ENCODE measurements at regions not wholly inside any gene's neighbourhood (a gene's known extent, or its start where the extent isn't known, plus 50 kb on each side); places are given as distances from the start of the nearest gene placed in this dataset.

DNA sequence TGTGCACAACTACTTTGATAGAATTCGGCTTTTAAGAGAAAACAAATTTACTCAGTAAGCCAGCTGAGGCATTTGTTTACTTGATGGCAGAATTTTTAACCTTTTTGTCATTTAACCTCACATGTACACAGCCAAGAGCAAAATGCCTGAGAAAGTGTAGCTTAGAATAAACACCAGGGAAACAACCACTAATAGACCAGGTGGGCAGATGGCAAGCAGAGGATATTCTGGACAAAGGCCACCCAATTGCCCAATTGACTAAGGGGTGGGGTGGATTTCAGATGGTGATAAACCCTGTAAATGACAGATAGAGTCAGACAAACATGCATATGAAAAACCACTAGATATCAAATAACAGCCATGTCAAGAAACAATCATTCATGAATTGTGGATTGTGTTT is 190.7 kb upstream of the FBXL4 start:
- DNase-seq: no peak

GRCh38 chr6:99137314-99137713 is 189.6 kb upstream of the FBXL4 start:
- DNase-seq: no peak

- no peak for DNase-seq
Observed at GRCh38 chr6:99136488-99136887, 188.7 kb upstream of the FBXL4 start.

- no peak for DNase-seq
Observed at GRCh38 chr6:99132026-99132635, 184.4 kb upstream of the FBXL4 start.

GRCh38 chr6:99130897-99131873 is 183.4 kb upstream of the FBXL4 start:
- DNase-seq: no peak

DNA sequence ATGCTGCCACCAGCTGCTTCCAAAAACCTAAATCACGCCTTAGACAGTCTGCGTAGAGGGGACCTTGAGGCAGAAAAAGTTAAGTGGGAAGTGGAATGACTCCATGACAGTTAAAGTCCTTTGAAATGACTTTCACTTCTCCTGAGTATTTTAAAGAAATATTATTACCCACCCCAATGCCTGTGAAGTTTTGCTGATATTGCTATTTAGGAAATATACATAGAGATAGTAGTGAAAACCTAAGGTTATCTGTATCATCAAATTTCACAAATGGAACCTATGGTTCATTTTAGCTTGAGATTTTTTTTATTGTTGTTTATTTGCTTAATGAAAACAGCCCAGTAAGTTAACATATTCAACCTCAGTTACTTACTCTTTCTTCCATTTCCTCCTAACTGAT is 182.1 kb upstream of the FBXL4 start:
- DNase-seq: no peak

DNA sequence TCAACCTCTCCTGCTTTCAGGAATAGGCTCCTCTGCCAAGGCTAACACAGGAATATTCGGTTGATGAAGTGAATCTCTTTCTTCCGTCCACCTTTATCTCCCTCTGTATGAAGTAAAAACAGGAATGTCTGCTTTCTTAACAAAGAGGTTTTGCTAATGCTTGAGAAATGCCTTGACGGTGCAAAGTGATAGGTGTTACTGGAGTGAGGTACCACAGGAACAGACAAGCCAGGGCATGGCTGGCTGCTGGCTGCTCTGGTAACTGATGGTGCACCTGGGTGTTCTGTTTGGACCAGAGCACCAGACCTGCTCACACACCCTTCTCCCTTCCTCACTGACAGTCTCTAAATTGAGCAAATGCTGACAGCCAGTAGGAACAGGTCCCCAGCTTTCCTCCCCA is 174.0 kb upstream of the FBXL4 start:
- no peak for DNase-seq

DNA sequence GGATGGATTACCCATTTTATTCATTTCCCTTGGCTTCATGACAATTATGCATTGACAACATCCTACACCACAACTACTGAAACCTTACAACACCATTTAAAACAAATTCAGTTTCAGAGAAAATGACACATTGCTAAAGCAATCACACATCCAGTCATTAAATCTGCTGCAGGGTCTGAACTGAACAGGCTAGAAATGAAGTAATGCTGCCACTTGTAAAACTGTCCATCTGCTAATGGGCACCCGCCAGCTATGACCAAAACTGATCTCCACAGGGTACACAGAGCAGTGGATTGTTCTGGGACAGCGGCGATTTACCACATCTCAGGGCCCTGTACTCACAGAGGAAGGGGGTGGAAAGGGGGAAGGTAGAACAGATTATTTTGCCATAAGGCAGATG is 172.9 kb upstream of the FBXL4 start:
- no peak for DNase-seq

- peak in 1 of 2 donors; percentile 43 for DNase-seq
Observed at GRCh38 chr6:99119109-99120031, 171.6 kb upstream of the FBXL4 start.

- DNase-seq: no peak
Observed at GRCh38 chr6:99114769-99115406, 167.1 kb upstream of the FBXL4 start.

DNA sequence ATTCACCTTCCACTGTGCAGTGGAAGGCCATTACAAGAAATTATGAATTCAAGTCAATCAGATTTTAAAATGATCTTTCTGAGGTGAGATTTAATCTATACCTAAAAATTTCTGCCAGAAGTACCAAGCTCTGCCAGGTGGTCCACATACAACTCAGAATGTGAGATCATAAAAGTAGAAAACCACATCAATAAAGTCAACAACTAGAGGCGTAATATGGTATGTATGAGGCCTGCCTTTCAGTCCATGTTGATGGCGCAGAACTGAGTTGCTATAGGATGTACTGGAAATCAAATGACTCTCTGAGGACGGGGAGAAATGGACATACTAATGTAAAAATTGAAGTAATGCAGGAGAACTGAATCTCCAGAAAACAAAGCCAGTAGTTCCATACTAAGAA is 163.8 kb upstream of the FBXL4 start:
- no peak for DNase-seq

- no peak for DNase-seq
Observed at GRCh38 chr6:99110029-99110428, 162.3 kb upstream of the FBXL4 start.

GRCh38 chr6:99104218-99104617 is 156.5 kb upstream of the FBXL4 start:
- DNase-seq: no peak

GRCh38 chr6:99099243-99099642 is 151.5 kb upstream of the FBXL4 start:
- no peak for DNase-seq

GRCh38 chr6:99096170-99096569 is 148.4 kb upstream of the FBXL4 start:
- no peak for DNase-seq

DNA sequence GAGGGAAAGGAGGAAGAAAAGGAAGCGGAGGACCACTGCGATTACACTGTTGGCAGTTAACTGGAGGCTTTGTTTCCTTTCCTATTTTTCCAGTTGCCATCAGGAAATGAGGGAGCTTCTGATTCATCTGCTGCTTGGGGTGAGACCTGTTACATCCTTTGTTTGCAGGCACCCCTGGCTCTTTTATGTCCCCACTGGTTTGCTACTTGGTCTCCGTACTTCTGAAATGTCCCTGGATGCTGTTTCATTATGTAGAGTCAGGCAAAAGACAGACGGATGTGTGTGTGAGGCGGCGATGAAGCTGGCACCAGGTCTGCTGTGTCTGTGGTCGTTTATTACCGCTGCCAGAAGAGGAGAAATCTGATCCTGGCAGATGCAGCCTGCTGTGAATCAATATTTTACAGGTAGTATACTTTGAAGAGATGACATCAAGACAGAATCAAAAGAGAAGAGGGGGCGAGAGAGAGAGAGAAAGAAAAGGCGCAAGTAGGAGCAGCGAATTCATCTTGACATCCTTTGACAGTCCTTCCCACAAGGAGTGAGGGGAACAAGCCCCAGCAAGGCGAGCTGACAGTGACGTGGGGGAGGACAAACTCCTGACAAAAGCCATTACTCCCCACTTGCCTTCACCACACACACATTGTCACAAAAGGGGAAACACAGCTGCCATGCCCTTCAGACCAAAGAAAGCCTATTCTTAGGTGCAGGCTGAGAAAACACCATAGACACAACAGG is 145.9 kb upstream of the FBXL4 start:
- DNase-seq: no peak

DNA sequence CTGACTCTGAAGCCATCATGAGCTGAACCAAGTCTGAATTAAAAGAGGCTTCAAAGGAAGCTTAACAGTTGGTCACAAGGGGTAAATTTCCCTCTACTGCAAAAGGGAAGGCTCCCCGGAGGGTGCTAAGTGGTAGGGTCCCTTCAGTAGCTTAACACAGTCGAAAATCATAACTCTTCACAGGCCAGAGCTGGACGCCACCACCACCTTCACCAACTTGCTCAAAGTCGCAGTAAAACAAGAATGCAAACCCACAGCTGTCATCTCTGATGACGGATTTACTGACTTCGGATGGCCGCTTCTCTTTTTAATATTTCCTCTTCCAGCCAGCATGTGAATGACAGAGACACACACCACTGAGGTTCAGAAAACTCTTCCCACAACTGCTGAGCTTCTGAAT is 144.7 kb upstream of the FBXL4 start:
- no peak for DNase-seq

DNA sequence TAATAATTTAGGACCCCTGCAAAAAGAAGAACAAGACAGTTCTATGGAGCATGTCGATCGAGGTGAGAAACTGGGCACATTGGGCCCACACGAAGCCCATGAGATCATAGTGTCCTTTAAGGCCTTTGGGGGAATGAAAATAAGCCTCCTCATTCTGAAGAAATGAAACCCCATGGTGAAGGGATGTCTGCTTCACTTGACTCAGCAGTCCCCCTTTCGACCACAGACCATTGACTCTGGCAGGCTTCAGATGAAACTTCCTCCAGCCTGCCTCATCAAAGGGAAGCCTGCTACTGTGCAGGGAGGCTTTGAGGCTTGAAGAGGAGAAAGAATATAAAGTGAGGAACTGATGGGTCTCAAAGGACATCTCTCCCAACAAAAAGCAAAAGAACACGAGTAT is 144.2 kb upstream of the FBXL4 start:
- DNase-seq: no peak

- no peak for DNase-seq
Observed at GRCh38 chr6:99080191-99080590, 132.4 kb upstream of the FBXL4 start.

DNA sequence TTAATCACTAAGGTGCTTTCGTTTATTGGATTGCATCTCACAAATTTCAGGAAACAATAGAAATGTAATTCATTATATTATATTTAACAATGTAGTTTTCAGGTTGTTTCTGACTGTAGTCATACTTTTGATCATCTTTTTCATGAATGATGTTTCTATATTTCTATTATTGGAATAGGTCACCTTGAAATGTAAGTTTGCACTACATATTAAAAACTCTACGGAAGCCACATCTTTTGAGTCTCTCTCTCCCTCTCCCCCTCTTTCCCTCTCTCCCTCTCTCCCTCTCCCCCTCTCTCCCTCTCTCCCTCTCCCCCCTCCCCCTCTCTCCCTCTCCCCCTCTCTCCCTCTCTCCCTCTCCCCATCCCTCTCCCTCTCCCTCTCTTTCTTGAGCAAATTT is 131.3 kb upstream of the FBXL4 start:
- DNase-seq: no peak

- DNase-seq: no peak
Observed at GRCh38 chr6:99073223-99073622, 125.5 kb upstream of the FBXL4 start.

GRCh38 chr6:99066044-99066443 is 118.3 kb upstream of the FBXL4 start:
- DNase-seq: no peak

All from CD4-positive, alpha-beta T cell treated with Interferon alpha-2 for 1 hour (primary cell).